CD4-positive, CD25-positive, alpha-beta regulatory T cell (primary cell): ENCODE measurements at regions not wholly inside any gene's neighbourhood (a gene's known extent, or its start where the extent isn't known, plus 50 kb on each side); places are given as distances from the start of the nearest gene placed in this dataset.

Experiments
- ATAC-seq, 2 donors: fragments of 150-1000 bp; cut with Tn5 transposase; one replicate each; pipeline ENCODE4 v1.10.0; 2021; ENCODE audit warnings: low read depth in 2 of 2, moderate number of reproducible peaks in 2 of 2, moderate library complexity in 1 of 2
- DNase-seq, 3 donors: peaks; one replicate each; pipeline versions ENCODE4 v3.0.0 to v3.0.0-alpha.2; 2012 to 2022; ENCODE audit warnings: mixed read lengths in 1 of 3
- H3K27ac ChIP-seq: one replicate; pipeline ENCODE4 v1.7.0; 2013; ENCODE audit warnings: mild to moderate bottlenecking, low read length; ENCODE audit not compliant: insufficient read depth, poor library complexity, severe bottlenecking
- H3K27me3 ChIP-seq: one replicate; pipeline ENCODE4 v1.7.0; 2013; ENCODE audit warnings: low read length; ENCODE audit not compliant: control insufficient read depth, insufficient read depth
- H3K36me3 ChIP-seq: one replicate; pipeline ENCODE4 v1.7.0; 2013; ENCODE audit warnings: mild to moderate bottlenecking, low read length, moderate library complexity; ENCODE audit not compliant: control insufficient read depth, insufficient read depth
- H3K4me1 ChIP-seq: 2 replicates; pipeline ENCODE4 v1.7.0; 2013; ENCODE audit warnings: mild to moderate bottlenecking, low read length; ENCODE audit not compliant: insufficient read depth, control insufficient read depth, poor library complexity, severe bottlenecking
- H3K4me3 ChIP-seq: one replicate; pipeline ENCODE4 v1.7.0; 2013; ENCODE audit warnings: low read depth, mild to moderate bottlenecking, low read length, moderate library complexity
- H3K9me3 ChIP-seq, 2 experiments: 1 replicate in 1 of 2; 2 replicates in 1 of 2; pipeline ENCODE4 v1.7.0; 2013; ENCODE audit warnings: low read length in 2 of 2, mild to moderate bottlenecking in 1 of 2, moderate library complexity in 1 of 2; ENCODE audit not compliant: control insufficient read depth in 2 of 2
- H3K27ac Mint-ChIP-seq, 3 donors: one replicate each; pipeline ENCODE4 v1.8.0; 2020 to 2022; ENCODE audit warnings: mild to moderate bottlenecking in 3 of 3, mixed read lengths in 3 of 3, moderate library complexity in 2 of 3
- H3K27me3 Mint-ChIP-seq: one replicate; pipeline ENCODE4 v1.8.0; 2022; ENCODE audit warnings: mild to moderate bottlenecking, mixed read lengths
- H3K36me3 Mint-ChIP-seq: one replicate; pipeline ENCODE4 v1.8.0; 2020; ENCODE audit warnings: mixed read lengths
- H3K4me1 Mint-ChIP-seq, 4 donors: one replicate each; pipeline ENCODE4 v1.8.0; 2020 to 2022; ENCODE audit warnings: mixed read lengths in 4 of 4, mild to moderate bottlenecking in 1 of 4
- H3K4me3 Mint-ChIP-seq, 4 donors: one replicate each; pipeline ENCODE4 v1.8.0; 2020 to 2022; ENCODE audit warnings: mild to moderate bottlenecking in 4 of 4, mixed read lengths in 4 of 4, moderate library complexity in 3 of 4
- H3K9me3 Mint-ChIP-seq, 7 donors: one replicate each; pipeline ENCODE4 v1.8.0; 2020 to 2022; ENCODE audit warnings: mixed read lengths in 7 of 7, mild to moderate bottlenecking in 3 of 7, moderate library complexity in 2 of 7

DNA sequence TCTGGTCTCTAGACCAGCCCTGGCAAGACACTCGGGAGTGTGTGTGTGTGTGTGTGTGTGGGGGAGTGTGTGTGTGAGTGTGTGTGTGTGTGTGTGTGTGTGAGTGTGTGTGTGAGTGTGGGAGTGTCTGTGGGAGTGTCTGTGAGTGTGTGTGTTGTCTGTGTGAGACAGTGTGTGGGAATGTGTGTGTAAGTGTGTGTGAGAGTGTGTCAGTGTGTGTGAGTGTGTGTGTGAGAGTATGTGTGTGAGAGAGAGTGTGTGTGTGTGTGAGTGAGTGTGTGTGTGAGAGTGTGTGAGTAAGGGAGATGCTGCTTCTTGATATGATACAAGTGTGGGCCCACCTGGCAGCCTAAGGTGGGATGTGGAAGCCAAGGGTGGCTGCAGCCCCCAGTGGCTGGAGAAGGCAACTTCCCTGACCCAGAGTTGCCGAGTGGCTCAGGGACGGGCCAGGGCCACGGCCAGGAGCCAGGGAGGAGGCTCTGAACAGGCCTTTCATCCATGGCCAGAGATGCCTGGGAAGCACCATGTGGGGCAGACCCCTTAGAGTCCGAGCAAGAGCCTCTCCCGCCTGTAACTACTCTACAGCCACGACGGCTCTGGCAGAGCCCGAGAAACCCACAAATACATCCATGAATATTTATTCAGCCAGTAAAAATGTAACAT, 159.3 kb upstream of the MYCN start:
- no peaks in the 10 kb centered on the region for H3K27me3 ChIP-seq
- Mint-ChIP-seq H3K4me1 (no peaks in the 10 kb centered on the region), H3K27me3 (no peaks in the 10 kb centered on the region), H3K9me3 (no peaks in the 10 kb centered on the region), H3K27ac (no peak overlapping the region), H3K4me3 (no peak overlapping the region), H3K36me3 (no peaks in the 10 kb centered on the region)
- H3K4me3 ChIP-seq: no peak overlapping the region
- DNase-seq (no peak), ATAC-seq (no peak)
- H3K27ac ChIP-seq: no peak overlapping the region
- no peaks in the 10 kb centered on the region for H3K9me3 ChIP-seq
- no peaks in the 10 kb centered on the region for H3K4me1 ChIP-seq
- no peaks in the 10 kb centered on the region for H3K36me3 ChIP-seq

- no peaks in the 10 kb centered on the region for H3K27me3 Mint-ChIP-seq
- H3K4me1 Mint-ChIP-seq: no peaks in the 10 kb centered on the region
- H3K36me3 Mint-ChIP-seq: no peaks in the 10 kb centered on the region
- no peaks in the 10 kb centered on the region for H3K36me3 ChIP-seq
- no peaks in the 10 kb centered on the region for H3K27me3 ChIP-seq
- H3K4me3 ChIP-seq: no peak overlapping the region
- no peak for ATAC-seq
- H3K4me1 ChIP-seq: no peaks in the 10 kb centered on the region
- no peaks in the 10 kb centered on the region for H3K9me3 ChIP-seq
- peaks cover 0 to 1% (median 0%) of the 10 kb centered on the region in 7 donors for H3K9me3 Mint-ChIP-seq
- H3K27ac Mint-ChIP-seq: no peak overlapping the region
- DNase-seq: no peak
- no peak overlapping the region for H3K4me3 Mint-ChIP-seq
- H3K27ac ChIP-seq: no peak overlapping the region
Measured at GRCh38 chr2:15782009-15782751, 158.2 kb upstream of the MYCN start.

DNA sequence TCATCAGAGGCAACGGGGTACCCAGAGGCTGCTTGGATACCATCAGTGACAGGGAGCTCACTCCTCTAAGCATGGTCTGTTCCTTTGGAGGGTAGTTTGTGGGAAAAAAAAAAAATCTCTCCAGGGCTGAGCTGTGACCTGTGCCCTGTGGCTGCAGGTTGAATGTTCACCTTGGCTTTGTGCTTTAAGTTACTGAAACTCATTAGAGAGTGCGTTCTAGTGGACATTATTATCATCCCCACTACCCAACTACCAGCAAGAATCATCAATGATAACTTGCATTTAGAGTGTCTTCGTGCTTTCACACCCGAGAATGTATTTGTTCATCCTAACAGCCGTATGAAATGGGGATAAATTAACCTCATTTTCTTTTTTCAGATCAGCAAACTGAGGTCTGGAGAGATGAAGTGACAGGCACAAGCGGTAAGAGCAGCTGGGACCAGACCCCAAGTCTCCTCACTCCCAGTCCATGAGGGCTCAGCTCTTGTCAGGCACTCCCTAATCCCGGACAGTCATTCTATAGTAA, 157.5 kb upstream of the MYCN start:
- Histone ChIP-seq H3K27ac (no peak overlapping the region), H3K27me3 (no peaks in the 10 kb centered on the region), H3K4me1 (no peaks in the 10 kb centered on the region), H3K4me3 (no peak overlapping the region), H3K36me3 (no peaks in the 10 kb centered on the region), H3K9me3 (no peaks in the 10 kb centered on the region)
- ATAC-seq (no peak), DNase-seq (no peak)
- Mint-ChIP-seq H3K27ac (no peak overlapping the region), H3K36me3 (no peaks in the 10 kb centered on the region), H3K27me3 (peaks cover 3% of the 10 kb centered on the region), H3K9me3 (peaks cover 0 to 1% (median 0%) of the 10 kb centered on the region in 7 donors), H3K4me1 (no peaks in the 10 kb centered on the region), H3K4me3 (no peak overlapping the region)

DNA sequence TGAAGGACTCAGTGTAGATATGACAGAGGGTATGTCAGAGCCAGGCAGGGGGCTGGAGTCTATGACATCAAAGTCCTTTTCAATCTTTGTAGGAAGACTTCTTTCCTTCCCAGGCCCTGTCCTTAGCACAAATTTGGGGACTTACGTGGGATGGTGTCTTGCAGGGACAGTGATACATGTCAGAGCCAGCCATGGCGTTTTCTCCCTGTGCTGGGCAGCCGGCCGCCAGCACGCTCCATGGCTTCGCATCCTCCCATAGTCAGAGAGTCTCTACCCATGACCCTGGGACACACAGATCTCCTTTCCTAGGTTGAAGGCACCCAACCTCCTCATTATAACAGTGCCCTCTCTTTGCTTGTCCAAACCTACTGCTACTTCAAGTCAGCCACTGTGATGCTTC, 156.9 kb upstream of the MYCN start:
- Histone ChIP-seq H3K27ac (no peak overlapping the region), H3K4me3 (no peak overlapping the region), H3K36me3 (no peaks in the 10 kb centered on the region), H3K27me3 (no peaks in the 10 kb centered on the region), H3K4me1 (no peaks in the 10 kb centered on the region), H3K9me3 (no peaks in the 10 kb centered on the region)
- ATAC-seq: no peak
- Mint-ChIP-seq H3K4me1 (no peaks in the 10 kb centered on the region), H3K4me3 (no peak overlapping the region), H3K36me3 (no peaks in the 10 kb centered on the region), H3K9me3 (peaks cover 0 to 1% (median 0%) of the 10 kb centered on the region in 7 donors), H3K27ac (no peak overlapping the region), H3K27me3 (peaks cover 4% of the 10 kb centered on the region)
- DNase-seq: no peak

- peaks cover 0 to 1% (median 0%) of the 10 kb centered on the region in 7 donors for H3K9me3 Mint-ChIP-seq
- no peaks in the 10 kb centered on the region for H3K4me1 Mint-ChIP-seq
- ATAC-seq (no peak), DNase-seq (no peak)
- H3K4me3 Mint-ChIP-seq: no peak overlapping the region
- no peaks in the 10 kb centered on the region for H3K9me3 ChIP-seq
- H3K27me3 ChIP-seq: no peaks in the 10 kb centered on the region
- H3K4me1 ChIP-seq: no peaks in the 10 kb centered on the region
- H3K27ac Mint-ChIP-seq: no peak overlapping the region
- H3K36me3 ChIP-seq: no peaks in the 10 kb centered on the region
- H3K4me3 ChIP-seq: no peak overlapping the region
- H3K36me3 Mint-ChIP-seq: no peaks in the 10 kb centered on the region
- H3K27me3 Mint-ChIP-seq: peaks cover 4% of the 10 kb centered on the region
- H3K27ac ChIP-seq: no peak overlapping the region
Measured at GRCh38 chr2:15784106-15784885, 156.1 kb upstream of the MYCN start.

DNA sequence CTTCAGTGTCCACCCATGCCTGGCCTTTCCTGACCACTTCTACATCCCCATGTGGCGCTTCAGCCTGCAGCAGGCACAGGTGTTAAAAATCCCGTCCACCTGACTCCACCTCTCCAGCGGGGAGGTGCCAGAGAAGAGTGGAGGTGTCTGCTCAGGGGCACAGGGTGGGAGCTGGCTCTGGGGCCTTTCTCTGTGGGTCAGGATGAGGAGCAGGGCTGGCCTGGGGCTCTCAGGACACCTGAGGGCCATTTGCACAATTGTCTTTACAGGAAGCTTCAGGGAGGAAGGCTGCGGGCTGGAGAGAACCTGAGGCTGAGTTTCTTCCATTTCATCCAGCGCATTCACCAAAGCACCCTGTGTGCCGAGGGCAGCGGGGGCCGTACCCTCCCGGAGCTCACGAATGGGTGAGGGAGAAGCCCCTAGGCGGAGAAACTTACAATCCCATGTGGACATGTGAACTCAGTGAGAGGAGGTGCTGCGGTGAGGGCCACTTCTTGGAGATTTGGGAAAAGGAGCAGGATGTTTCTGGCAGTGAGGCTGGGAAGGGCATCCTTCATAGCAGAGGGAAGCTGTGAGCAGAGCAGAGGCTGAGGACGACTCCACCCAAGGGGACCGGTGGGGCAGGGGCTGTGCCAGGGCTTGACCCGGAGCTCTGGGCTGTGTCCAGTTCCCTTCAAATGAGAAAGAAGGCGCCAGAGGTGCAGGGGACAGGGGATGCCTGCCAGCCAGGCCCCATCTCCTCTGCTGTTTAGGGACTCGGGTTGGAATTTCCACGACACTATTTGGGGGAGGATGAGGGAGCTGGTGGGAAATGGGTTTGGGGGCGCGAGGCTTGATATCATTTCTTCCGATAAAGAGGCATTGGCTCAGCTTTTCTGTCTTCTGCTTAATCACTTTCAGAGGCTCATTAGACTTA, 155.2 kb upstream of the MYCN start:
- H3K4me1 ChIP-seq: no peaks in the 10 kb centered on the region
- H3K27ac ChIP-seq: no peak overlapping the region
- Mint-ChIP-seq H3K27ac (no peak overlapping the region), H3K27me3 (peaks cover 4% of the 10 kb centered on the region), H3K9me3 (peaks cover 0 to 1% (median 0%) of the 10 kb centered on the region in 7 donors), H3K36me3 (no peaks in the 10 kb centered on the region), H3K4me3 (no peak overlapping the region), H3K4me1 (no peaks in the 10 kb centered on the region)
- ATAC-seq (no peak), DNase-seq (no peak)
- no peaks in the 10 kb centered on the region for H3K36me3 ChIP-seq
- no peaks in the 10 kb centered on the region for H3K27me3 ChIP-seq
- no peaks in the 10 kb centered on the region for H3K9me3 ChIP-seq
- no peak overlapping the region for H3K4me3 ChIP-seq

GRCh38 chr2:15786003-15786654, 154.2 kb upstream of the MYCN start:
- H3K4me3 Mint-ChIP-seq: no peak overlapping the region
- H3K27ac ChIP-seq: no peak overlapping the region
- no peaks in the 10 kb centered on the region for H3K36me3 ChIP-seq
- H3K9me3 Mint-ChIP-seq: peaks cover 0 to 1% (median 0%) of the 10 kb centered on the region in 7 donors
- H3K4me1 ChIP-seq: no peaks in the 10 kb centered on the region
- ATAC-seq (no peak), DNase-seq (no peak)
- H3K27me3 Mint-ChIP-seq: peaks cover 4% of the 10 kb centered on the region
- H3K36me3 Mint-ChIP-seq: no peaks in the 10 kb centered on the region
- H3K9me3 ChIP-seq: no peaks in the 10 kb centered on the region
- H3K4me1 Mint-ChIP-seq: no peaks in the 10 kb centered on the region
- H3K4me3 ChIP-seq: no peak overlapping the region
- H3K27ac Mint-ChIP-seq: no peak overlapping the region
- H3K27me3 ChIP-seq: no peaks in the 10 kb centered on the region
